Right lobe of liver (tissue), 6 donors: ENCODE measurements at regions not wholly inside any gene's neighbourhood (a gene's known extent, or its start where the extent isn't known, plus 50 kb on each side); places are given as distances from the start of the nearest gene placed in this dataset.

Experiments
- ATAC-seq, 4 donors: fragments of 200-7000 bp; cut with Tn5 transposase; one replicate each; pipeline ENCODE4 v1.9.1; 2020; ENCODE audit warnings: mild to moderate bottlenecking in 4 of 4, moderate library complexity in 4 of 4
- DNase-seq, 3 donors: peaks; one replicate each; pipeline ENCODE4 v3.0.0-alpha.2; 2020
- H3K27ac ChIP-seq, 3 donors: fragments of 200-600 bp; one replicate each; pipeline ENCODE4 v1.8.0; 2022
- H3K27me3 ChIP-seq, 2 donors: fragments of 200-600 bp; one replicate each; pipeline ENCODE4 v1.8.0; 2022
- H3K36me3 ChIP-seq, 4 donors: fragments of 200-600 bp; sonication (generic) in 1 of 4; one replicate each; pipeline versions ENCODE4 v1.5.1 to v1.8.0; 2017 to 2022; ENCODE audit warnings: control low read depth in 1 of 4
- H3K4me1 ChIP-seq, 4 donors: fragments of 200-600 bp; sonication (generic) in 1 of 4; one replicate each; pipeline versions ENCODE4 v1.5.1 to v1.8.0; 2017 to 2022; ENCODE audit warnings: control low read depth in 1 of 4
- H3K4me3 ChIP-seq, 3 donors: fragments of 200-600 bp; one replicate each; pipeline ENCODE4 v1.8.0; 2022
- H3K9me3 ChIP-seq, 4 donors: fragments of 200-600 bp; sonication (generic) in 1 of 4; one replicate each; pipeline versions ENCODE4 v1.5.1 to v1.8.0; 2017 to 2022; ENCODE audit warnings: control low read depth in 1 of 4
- CTCF ChIP-seq, 4 donors: fragments of 200-600 bp in 3 of 4; fragments of 450-650 bp in 1 of 4; IDR thresholded peaks; one replicate each; pipeline versions ENCODE4 v1.5.1 to v1.8.0; 2016 to 2022; ENCODE audit warnings: antibody characterized with exemption in 4 of 4, mild to moderate bottlenecking in 2 of 4
- POLR2A ChIP-seq: fragments of 450-650 bp; IDR thresholded peaks from one replicate; pipeline ENCODE4 v1.6.1; 2017; ENCODE audit warnings: antibody characterized with exemption, mild to moderate bottlenecking
- WGBS: methylation state at CpG from one replicate; pipeline ENCODE4 v1.1.6; 2018; ENCODE audit warnings: low coverage, low lambda C conversion rate; ENCODE audit not compliant: insufficient coverage; ENCODE audit errors: missing lambda C conversion rate; 5-methylcytosine and 5-hydroxymethylcytosine counted together
- intact Hi-C, 2 donors: fragments of 100-400 bp; cut with DNase I; formaldehyde crosslinking; loops; one replicate each; pipeline versions ENCODE4 v1.11.2 to v1.14.1; 2022
- donor health status: DM: no; HTN: yes; CAD: no.
- donor health status: DM: no; HTN: no; CAD: no.
- donor health status: DM: no; HTN: no; CAD: no.
- donor health status: DM: no; HTN: yes; CAD: no.
- donor health status: DM: no; HTN: yes; CAD: no.

GRCh38 chr9:110111868-110112267, 96.1 kb downstream of the C9orf152 start:
- ATAC-seq: no peak
- TF ChIP-seq POLR2A (no peak), CTCF (IDR thresholded peaks at IDR 0.05) (no peak)
- no peaks in the 10 kb centered on the region for H3K9me3 ChIP-seq
- no peak for DNase-seq
- peaks cover 0 to 4% (median 0%) of the 10 kb centered on the region in 4 donors for H3K4me1 ChIP-seq
- no peak overlapping the region for H3K4me3 ChIP-seq
- intact Hi-C loops: no loop called here
- 79% methylated on average over 3 of the region's 3 CpGs for WGBS
- no peaks in the 10 kb centered on the region for H3K36me3 ChIP-seq
- no peaks in the 10 kb centered on the region for H3K27me3 ChIP-seq
- H3K27ac ChIP-seq: no peak overlapping the region

DNA sequence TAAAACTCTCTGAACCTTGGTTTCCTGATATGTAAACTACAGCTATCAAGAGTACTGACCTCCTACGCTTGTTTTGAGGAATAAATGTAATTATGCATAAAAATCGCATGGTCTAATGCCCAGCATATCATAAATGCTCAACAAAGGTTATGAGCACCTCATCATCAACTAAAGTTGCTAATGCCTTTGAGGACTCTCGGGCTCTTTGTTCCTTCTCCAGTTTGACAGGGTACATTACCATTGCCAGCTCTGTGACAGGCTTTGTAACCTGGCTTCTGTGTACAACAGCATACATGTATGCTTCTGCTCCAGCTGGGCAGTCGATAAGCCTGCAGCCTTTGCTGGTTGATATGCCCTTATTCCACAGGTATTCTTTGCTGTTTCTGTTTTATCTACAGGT, 95.2 kb downstream of the C9orf152 start:
- no peak overlapping the region for H3K4me3 ChIP-seq
- no peak for DNase-seq
- intact Hi-C loops: no loop called here
- no peaks in the 10 kb centered on the region for H3K27me3 ChIP-seq
- H3K9me3 ChIP-seq: no peaks in the 10 kb centered on the region
- no peak for ATAC-seq
- H3K27ac ChIP-seq: no peak overlapping the region
- TF ChIP-seq POLR2A (no peak), CTCF (IDR thresholded peaks at IDR 0.05) (no peak)
- WGBS: 95% methylated on average over 3 of the region's 4 CpGs
- H3K4me1 ChIP-seq: peaks cover 0 to 4% (median 0%) of the 10 kb centered on the region in 4 donors
- H3K36me3 ChIP-seq: no peaks in the 10 kb centered on the region

GRCh38 chr9:110114086-110114858, 93.7 kb downstream of the C9orf152 start:
- no peak for DNase-seq
- Histone ChIP-seq H3K4me3 (no peak overlapping the region), H3K36me3 (no peaks in the 10 kb centered on the region), H3K4me1 (peaks cover 0 to 4% (median 0%) of the 10 kb centered on the region in 4 donors), H3K27me3 (no peaks in the 10 kb centered on the region), H3K27ac (no peak overlapping the region), H3K9me3 (no peaks in the 10 kb centered on the region)
- WGBS: 66% methylated on average over 7 of the region's 10 CpGs
- peak in 3 of 4 donors; percentile 13 to 40 (median 23) for ATAC-seq
- no peak for TF ChIP-seq CTCF (IDR thresholded peaks at IDR 0.05)
- TF ChIP-seq POLR2A: no peak
- intact Hi-C loops: no loop called here

DNA sequence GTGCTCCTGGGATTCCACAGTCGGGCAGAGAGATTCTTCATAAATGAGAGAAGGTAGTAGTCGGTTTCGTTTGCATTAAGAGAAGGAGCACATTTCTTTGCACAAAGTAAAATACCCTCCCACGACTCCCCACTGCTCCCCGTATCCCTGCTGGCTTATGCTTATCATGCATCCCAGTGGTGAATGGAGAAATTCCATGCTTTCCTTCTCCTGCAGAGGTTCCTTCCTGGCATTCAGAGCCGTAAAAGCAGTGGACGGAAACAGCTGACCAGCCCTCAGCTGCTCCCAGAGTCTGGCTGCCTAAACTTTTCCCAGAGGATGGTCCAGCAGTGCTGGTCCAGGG, 93.1 kb downstream of the C9orf152 start:
- Histone ChIP-seq H3K4me3 (no peak overlapping the region), H3K36me3 (no peaks in the 10 kb centered on the region), H3K9me3 (no peaks in the 10 kb centered on the region), H3K4me1 (peaks cover 0 to 4% (median 0%) of the 10 kb centered on the region in 4 donors), H3K27me3 (no peaks in the 10 kb centered on the region), H3K27ac (no peak overlapping the region)
- intact Hi-C loops: no loop called here
- no peak for TF ChIP-seq CTCF (IDR thresholded peaks at IDR 0.05)
- no peak for TF ChIP-seq POLR2A
- ATAC-seq: peak; percentile 51 to 82 (median 68)
- no peak for DNase-seq
- 53% methylated on average over 6 of the region's 7 CpGs for WGBS
